ENCODE measurements at regions not wholly inside any gene's neighbourhood (a gene's known extent, or its start where the extent isn't known, plus 50 kb on each side); places are given as distances from the start of the nearest gene placed in this dataset.

GRCh38 chr10:125213541-125214282, 53.3 kb upstream of the CTBP2 start:
- no peaks in the 10 kb centered on the region for H3K36me3 ChIP-seq (replicated peaks)
- H3K27me3 ChIP-seq (replicated peaks) = no peaks in the 10 kb centered on the region
- no peak for DNase-seq
- H3K4me3 ChIP-seq (ENCODE audit: low read depth, low read length) = no peak overlapping the region
- H3K27ac ChIP-seq = no peak overlapping the region
- TF ChIP-seq CTCF (IDR thresholded peaks at IDR 0.05; ENCODE audit: low read depth, low read length, missing control alignments) = no peak
- in situ Hi-C loops (cut with HindIII; ENCODE audit: low pct_ligation_motif_present, low sequenced_read_pairs) = no loop called here

GRCh38 chr10:125212150-125212809, 51.9 kb upstream of the CTBP2 start:
- TF ChIP-seq CTCF (IDR thresholded peaks at IDR 0.05; ENCODE audit: low read depth, low read length, missing control alignments) = no peak
- no peaks in the 10 kb centered on the region for H3K27me3 ChIP-seq (replicated peaks)
- in situ Hi-C loops (cut with HindIII; ENCODE audit: low pct_ligation_motif_present, low sequenced_read_pairs) = no loop called here
- no peaks in the 10 kb centered on the region for H3K36me3 ChIP-seq (replicated peaks)
- no peak overlapping the region for H3K4me3 ChIP-seq (ENCODE audit: low read depth, low read length)
- DNase-seq = no peak
- no peak overlapping the region for H3K27ac ChIP-seq
